EH (cell line): ENCODE measurements at regions not wholly inside any gene's neighbourhood (a gene's known extent, or its start where the extent isn't known, plus 50 kb on each side); places are given as distances from the start of the nearest gene placed in this dataset.

ENCODE experiments used
- DNase-seq: peaks from one replicate; pipeline ENCODE4 v3.0.0-alpha.2; 2015; ENCODE audit warnings: low read depth

GRCh38 chr11:10387206-10388083 lies 67.6 kb upstream of the AMPD3 start:
- DNase-seq, result peak; percentile 97

GRCh38 chr11:10388101-10388500 lies 67.0 kb upstream of the AMPD3 start:
- DNase-seq, result no peak

- no peak for DNase-seq
Observed at GRCh38 chr11:10388574-10388973, 66.5 kb upstream of the AMPD3 start.

GRCh38 chr11:10390375-10390774 lies 64.7 kb upstream of the AMPD3 start:
- DNase-seq, result peak; percentile 72

GRCh38 chr11:10392095-10393079 lies 62.7 kb upstream of the AMPD3 start:
- peak; percentile 89 for DNase-seq

- peak; percentile 97 for DNase-seq
Observed at GRCh38 chr11:10394229-10395101, 60.6 kb upstream of the AMPD3 start.

- DNase-seq, result no peak
Observed at GRCh38 chr11:10395166-10395897, 59.7 kb upstream of the AMPD3 start.

GRCh38 chr11:10396771-10397170 lies 58.3 kb upstream of the AMPD3 start:
- no peak for DNase-seq

- no peak for DNase-seq
Observed at GRCh38 chr11:10397226-10397987, 57.7 kb upstream of the AMPD3 start.

GRCh38 chr11:10398525-10398924 lies 56.5 kb upstream of the AMPD3 start:
- peak; percentile 83 for DNase-seq

GRCh38 chr11:10400856-10401255 lies 54.2 kb upstream of the AMPD3 start:
- DNase-seq, result peak; percentile 59

GRCh38 chr11:10401256-10401655 lies 53.8 kb upstream of the AMPD3 start:
- DNase-seq, result no peak

- no peak for DNase-seq
Observed at GRCh38 chr11:10401696-10402392, 53.2 kb upstream of the AMPD3 start.
